Lower lobe of right lung (tissue), 2 donors: ENCODE measurements at regions not wholly inside any gene's neighbourhood (a gene's known extent, or its start where the extent isn't known, plus 50 kb on each side); places are given as distances from the start of the nearest gene placed in this dataset.

Source experiments
- ATAC-seq, 2 donors: fragments of 200-7000 bp; cut with Tn5 transposase; one replicate each; pipeline ENCODE4 v1.9.1; 2020 to 2022; ENCODE audit warnings: mild to moderate bottlenecking in 2 of 2, moderate library complexity in 2 of 2
- DNase-seq: peaks from one replicate; pipeline ENCODE4 v3.0.0-alpha.2; 2020
- H3K27ac ChIP-seq: fragments of 200-600 bp; one replicate; pipeline ENCODE4 v1.8.0; 2022
- H3K27me3 ChIP-seq: fragments of 200-600 bp; one replicate; pipeline ENCODE4 v1.8.0; 2022; ENCODE audit warnings: low read depth
- H3K36me3 ChIP-seq: fragments of 200-600 bp; one replicate; pipeline ENCODE4 v1.8.0; 2022; ENCODE audit warnings: mild to moderate bottlenecking
- H3K4me1 ChIP-seq: fragments of 200-600 bp; one replicate; pipeline ENCODE4 v1.8.0; 2022
- H3K4me3 ChIP-seq: fragments of 200-600 bp; one replicate; pipeline ENCODE4 v1.8.0; 2022; ENCODE audit warnings: mild to moderate bottlenecking
- H3K9me3 ChIP-seq: fragments of 200-600 bp; one replicate; pipeline ENCODE4 v1.8.0; 2022
- intact Hi-C: fragments of 100-400 bp; cut with DNase I; formaldehyde crosslinking; loops from one replicate; pipeline ENCODE4 v1.11.0; 2022
- TF ChIP-seq, protein P1 (sequence below): fragments of 200-600 bp; IDR thresholded peaks from one replicate; pipeline ENCODE4 v1.8.0; 2022; ENCODE audit warnings: antibody characterized with exemption, mild to moderate bottlenecking
- donor health status: DM: no; HTN: yes; CAD: no; lungs with severe emphysema.

DNA sequence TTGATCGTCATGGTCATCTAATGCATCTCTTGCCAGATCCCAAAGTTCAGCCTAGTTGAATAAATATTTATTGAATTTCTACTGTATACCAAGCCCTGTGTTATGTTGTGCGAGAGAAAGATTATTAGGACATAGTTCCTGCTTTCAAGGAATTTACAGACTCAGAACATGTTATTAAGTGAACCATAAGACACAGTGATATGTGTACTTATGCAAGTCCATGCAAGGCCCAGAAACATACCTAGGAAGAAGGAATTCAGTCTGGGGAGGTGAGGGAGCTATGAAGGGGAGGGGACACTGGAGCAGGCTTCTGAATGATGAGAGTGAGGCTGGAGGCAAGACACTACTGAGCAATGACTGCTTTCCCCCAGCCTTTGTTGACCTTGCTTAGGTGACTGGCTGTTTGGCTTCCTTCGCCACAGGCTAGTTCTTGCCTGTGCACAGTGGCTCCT is 81.4 kb downstream of the ACAA2 start:
- Histone ChIP-seq H3K27me3 (no peaks in the 10 kb centered on the region), H3K27ac (no peak overlapping the region), H3K4me1 (no peaks in the 10 kb centered on the region), H3K4me3 (no peak overlapping the region), H3K36me3 (no peaks in the 10 kb centered on the region), H3K9me3 (no peaks in the 10 kb centered on the region)
- ATAC-seq (no peak), DNase-seq (no peak)
- TF ChIP-seq, protein P1, sequence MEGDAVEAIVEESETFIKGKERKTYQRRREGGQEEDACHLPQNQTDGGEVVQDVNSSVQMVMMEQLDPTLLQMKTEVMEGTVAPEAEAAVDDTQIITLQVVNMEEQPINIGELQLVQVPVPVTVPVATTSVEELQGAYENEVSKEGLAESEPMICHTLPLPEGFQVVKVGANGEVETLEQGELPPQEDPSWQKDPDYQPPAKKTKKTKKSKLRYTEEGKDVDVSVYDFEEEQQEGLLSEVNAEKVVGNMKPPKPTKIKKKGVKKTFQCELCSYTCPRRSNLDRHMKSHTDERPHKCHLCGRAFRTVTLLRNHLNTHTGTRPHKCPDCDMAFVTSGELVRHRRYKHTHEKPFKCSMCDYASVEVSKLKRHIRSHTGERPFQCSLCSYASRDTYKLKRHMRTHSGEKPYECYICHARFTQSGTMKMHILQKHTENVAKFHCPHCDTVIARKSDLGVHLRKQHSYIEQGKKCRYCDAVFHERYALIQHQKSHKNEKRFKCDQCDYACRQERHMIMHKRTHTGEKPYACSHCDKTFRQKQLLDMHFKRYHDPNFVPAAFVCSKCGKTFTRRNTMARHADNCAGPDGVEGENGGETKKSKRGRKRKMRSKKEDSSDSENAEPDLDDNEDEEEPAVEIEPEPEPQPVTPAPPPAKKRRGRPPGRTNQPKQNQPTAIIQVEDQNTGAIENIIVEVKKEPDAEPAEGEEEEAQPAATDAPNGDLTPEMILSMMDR, result no peak
- intact Hi-C loops, result no loop called here

DNA sequence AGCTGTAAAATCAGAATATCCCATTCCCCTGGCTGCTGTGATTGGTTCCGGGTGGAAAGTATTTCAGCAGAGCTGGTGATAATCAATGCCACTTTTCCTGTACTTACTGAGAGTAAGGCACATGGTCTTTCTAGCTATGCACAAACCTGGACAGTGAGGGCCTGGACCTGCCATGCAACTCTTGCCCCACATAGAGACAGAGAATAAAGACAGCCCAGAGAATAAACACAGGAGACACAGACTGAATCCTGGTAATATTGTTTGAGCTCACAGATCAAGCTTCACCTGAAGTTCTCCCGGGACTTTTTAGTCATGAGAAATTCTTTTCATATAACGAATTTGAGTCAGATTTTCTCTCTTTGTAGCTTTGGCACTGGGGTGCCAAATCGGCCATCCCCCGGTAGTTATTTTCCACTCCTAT is 81.9 kb downstream of the ACAA2 start:
- no peaks in the 10 kb centered on the region for H3K27me3 ChIP-seq
- intact Hi-C loops, result no loop called here
- no peaks in the 10 kb centered on the region for H3K9me3 ChIP-seq
- no peak overlapping the region for H3K27ac ChIP-seq
- TF ChIP-seq, protein P1, result no peak
- no peak for ATAC-seq
- peaks cover 2% of the 10 kb centered on the region for H3K4me1 ChIP-seq
- no peaks in the 10 kb centered on the region for H3K36me3 ChIP-seq
- no peak for DNase-seq
- no peak overlapping the region for H3K4me3 ChIP-seq

DNA sequence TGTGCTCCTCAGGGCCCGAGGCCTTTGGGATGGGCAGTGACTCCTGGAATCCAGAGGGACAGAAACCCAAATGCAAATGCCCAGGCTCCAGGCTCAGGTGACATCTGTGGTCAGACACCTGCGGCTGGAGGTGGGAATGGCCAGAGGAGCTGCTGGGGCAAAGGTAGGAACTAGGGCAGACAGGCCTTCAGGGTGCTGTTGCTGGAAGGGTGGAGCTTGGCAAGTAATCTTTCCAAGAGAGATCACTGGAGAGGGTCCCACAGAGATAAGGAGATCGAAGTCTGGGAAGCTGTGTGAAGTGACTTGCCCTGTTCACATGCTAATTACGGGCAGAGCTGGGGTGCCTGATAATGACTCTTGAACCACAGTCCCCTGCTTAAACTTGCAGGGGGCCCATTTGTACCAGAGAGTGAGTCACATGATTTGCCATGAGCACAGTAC is 82.4 kb downstream of the ACAA2 start:
- no peaks in the 10 kb centered on the region for H3K27me3 ChIP-seq
- H3K4me3 ChIP-seq, result no peak overlapping the region
- TF ChIP-seq, protein P1, result no peak
- no peaks in the 10 kb centered on the region for H3K9me3 ChIP-seq
- peaks cover 6% of the 10 kb centered on the region for H3K4me1 ChIP-seq
- ATAC-seq, result no peak
- no peak overlapping the region for H3K27ac ChIP-seq
- no peaks in the 10 kb centered on the region for H3K36me3 ChIP-seq
- intact Hi-C loops, result no loop called here
- no peak for DNase-seq

DNA sequence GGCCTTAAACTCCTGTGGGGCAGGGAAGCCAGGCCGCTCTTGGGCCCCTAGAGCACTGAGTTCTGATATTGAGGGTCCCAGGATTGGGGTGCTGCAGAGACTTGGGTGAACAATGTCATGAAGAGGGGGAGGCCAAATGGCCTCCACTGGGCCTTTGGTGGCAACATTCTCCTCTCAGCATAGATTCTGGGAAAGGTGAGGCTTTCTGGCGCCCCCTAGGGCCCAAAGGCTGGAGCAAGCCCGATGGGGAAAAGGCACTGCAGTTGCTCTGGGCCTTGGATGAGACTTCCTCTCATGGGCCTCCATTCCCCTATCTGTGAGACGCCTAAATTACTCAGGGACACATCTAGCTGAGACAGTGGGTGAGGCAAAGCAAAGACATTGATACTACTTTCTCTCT is 84.8 kb downstream of the ACAA2 start:
- ATAC-seq (peak; percentile 19 to 35), DNase-seq (peak; percentile 61)
- Histone ChIP-seq H3K4me3 (no peak overlapping the region), H3K27me3 (no peaks in the 10 kb centered on the region), H3K36me3 (no peaks in the 10 kb centered on the region), H3K27ac (no peak overlapping the region), H3K9me3 (no peaks in the 10 kb centered on the region), H3K4me1 (peaks cover 22% of the 10 kb centered on the region)
- intact Hi-C loops, result no loop called here
- TF ChIP-seq, protein P1, result peak; percentile 66

DNA sequence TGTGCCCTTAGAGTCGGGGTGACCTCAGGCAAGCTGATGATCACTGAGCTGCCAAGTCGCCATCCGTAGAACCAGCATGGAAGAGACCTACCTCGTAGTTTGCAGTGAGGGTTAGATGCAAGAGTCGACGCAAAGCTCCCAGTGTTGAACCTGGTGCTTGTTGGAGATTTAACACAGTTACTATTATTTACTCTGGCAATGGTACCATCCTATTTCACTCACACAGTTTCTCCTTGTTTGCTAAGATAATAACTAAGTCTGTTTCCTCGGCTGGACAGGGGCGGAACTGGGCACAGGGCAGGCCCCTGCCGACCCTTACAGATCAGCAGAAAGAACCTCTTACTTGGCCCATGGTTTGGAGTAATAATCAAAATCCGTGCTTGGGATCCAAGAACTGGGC is 85.5 kb downstream of the ACAA2 start:
- Histone ChIP-seq H3K9me3 (no peaks in the 10 kb centered on the region), H3K4me1 (peaks cover 26% of the 10 kb centered on the region)
- no peak for DNase-seq

More for the DNA sequence above, 85.5 kb downstream of the ACAA2 start:
- no peak for ATAC-seq
- Histone ChIP-seq H3K36me3 (no peaks in the 10 kb centered on the region), H3K4me3 (no peak overlapping the region), H3K27me3 (no peaks in the 10 kb centered on the region), H3K27ac (no peak overlapping the region)
- intact Hi-C loops, result no loop called here
- TF ChIP-seq, protein P1, result no peak
